DMS53 (cell line): ENCODE measurements at regions not wholly inside any gene's neighbourhood (a gene's known extent, or its start where the extent isn't known, plus 50 kb on each side); places are given as distances from the start of the nearest gene placed in this dataset.

ENCODE experiments used
- DNase-seq: peaks from one replicate; lab custom pipeline; 2025; lab: John Stamatoyannopoulos, UW

DNA sequence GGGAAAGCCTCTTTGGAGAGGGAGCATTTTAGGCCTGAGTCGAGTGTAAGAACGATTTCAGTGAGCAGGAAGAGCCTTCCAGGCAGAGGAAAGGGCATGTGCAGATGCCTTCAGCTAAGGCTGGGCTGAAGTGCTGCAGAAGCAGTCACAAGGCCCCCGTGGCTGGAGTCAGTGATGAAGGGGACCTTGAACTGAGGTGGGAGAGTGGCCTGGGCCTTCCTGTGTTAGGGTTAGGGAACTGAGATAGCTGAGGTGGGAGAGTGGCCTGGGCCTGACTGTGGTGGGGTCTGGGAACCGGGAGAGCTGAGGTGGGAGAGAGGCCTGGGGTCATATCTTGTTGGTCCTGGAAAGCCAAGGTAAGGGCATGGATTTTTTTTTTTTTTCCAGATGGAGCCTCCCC, 50.9 kb upstream of the ETV3 start:
- no peak for DNase-seq
